ENCODE measurements at regions not wholly inside any gene's neighbourhood (a gene's known extent, or its start where the extent isn't known, plus 50 kb on each side); places are given as distances from the start of the nearest gene placed in this dataset.

- TF ChIP-seq CTCF (IDR thresholded peaks at IDR 0.05; ENCODE audit: low read depth, low read length, poor library complexity, severe bottlenecking) (no peak), EZH2phosphoT487 (IDR thresholded peaks at IDR 0.05; ENCODE audit: borderline replicate concordance, low read length) (no peak)
These were observed 84.5 kb upstream of the ATP11B start for GRCh38 chr3:182708810-182709209.
